ENCODE measurements at regions not wholly inside any gene's neighbourhood (a gene's known extent, or its start where the extent isn't known, plus 50 kb on each side); places are given as distances from the start of the nearest gene placed in this dataset.
"Not testable (repeated sequence)": the region's sequence is repeated elsewhere in the genome, so short reads cannot be mapped to it uniquely, and the experiment has no call there.

DNA sequence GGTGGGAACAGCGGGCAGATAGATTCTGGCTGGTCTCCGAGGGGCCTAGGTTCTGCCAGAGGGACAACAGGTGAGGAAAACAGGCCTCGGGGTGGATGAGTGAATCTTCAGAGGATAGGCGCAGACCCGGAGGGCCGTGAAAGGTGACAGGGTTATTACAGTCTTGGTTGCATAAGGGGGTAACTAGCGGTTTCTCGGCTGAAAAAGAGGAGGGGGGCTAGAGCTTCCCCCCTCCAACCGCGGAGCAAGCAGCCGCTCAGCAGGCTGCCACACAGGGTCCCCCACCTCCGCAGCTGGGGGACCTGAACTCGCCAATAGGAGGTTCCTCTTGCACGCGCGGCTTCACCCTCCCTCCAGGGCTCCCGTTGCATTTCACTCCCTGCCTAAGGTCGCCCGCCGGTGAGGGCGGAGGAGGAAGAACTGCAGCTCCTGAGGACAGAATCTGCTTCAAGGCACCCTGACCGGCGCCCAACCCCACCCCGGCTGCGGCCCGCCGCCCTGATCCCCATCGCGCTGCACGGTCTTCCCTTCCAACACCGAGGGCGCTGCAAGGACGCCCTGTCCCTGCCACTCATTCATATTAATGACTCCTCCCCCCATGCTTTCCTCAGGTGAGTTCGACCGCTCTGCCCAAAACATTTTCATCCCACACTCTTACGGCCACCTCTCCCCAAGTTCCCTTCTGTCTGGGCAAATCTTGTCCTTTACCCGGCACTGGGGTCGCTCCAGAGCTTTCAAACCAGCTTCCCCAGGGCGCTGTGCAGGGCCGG lies 174.3 kb downstream of the SPATA31A6 start:
- peaks cover 15% of the 10 kb centered on the region for H3K4me1 ChIP-seq (ENCODE audit: control insufficient read depth, insufficient read depth, low read length)
- H3K4me3 ChIP-seq (ENCODE audit: low read depth, low read length) = peak overlapping the region; percentile 44
- not testable (repeated sequence) for H3K27me3 ChIP-seq (ENCODE audit: control insufficient read depth, insufficient read depth, low read length); H3K36me3 ChIP-seq (ENCODE audit: control insufficient read depth, insufficient read depth, low read length); H3K27ac ChIP-seq (ENCODE audit: low read depth, low read length); H3K9me3 ChIP-seq (ENCODE audit: control insufficient read depth, insufficient read depth, low read depth, low read length)
- H3K9ac ChIP-seq (ENCODE audit: low read length) = peak overlapping the region; percentile 42

DNA sequence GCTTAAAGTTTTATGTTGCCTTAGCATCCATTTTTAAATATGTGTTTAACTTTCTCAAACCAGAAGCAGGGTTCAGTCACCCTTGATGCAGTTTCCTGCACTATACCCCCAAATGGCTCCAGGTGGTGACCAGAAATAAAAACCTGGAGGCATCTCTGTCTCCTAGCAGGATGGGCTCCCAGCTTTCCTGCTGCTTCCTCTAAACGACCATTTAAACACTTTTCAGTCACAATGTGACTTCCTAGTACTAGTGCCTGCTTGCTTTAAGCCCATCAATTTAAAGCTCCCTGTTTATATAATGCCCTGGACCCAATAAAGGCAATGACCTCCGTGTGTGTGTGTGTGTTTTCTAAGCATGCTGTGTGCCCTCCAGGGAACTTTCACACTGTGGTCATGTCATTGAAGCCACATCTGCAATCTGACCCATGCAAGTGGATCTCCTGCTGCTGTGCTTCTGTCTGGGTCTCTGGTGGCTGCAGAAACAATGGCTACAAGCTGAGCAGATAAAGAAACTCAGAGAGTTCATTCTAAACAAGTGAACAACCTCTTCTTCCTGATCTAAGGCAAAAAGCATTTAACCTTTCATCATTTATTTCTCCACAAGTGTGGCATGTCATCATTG lies 175.3 kb downstream of the SPATA31A6 start:
- H3K27ac ChIP-seq (ENCODE audit: low read depth, low read length); H3K27me3 ChIP-seq (ENCODE audit: control insufficient read depth, insufficient read depth, low read length); H3K36me3 ChIP-seq (ENCODE audit: control insufficient read depth, insufficient read depth, low read length); H3K9me3 ChIP-seq (ENCODE audit: control insufficient read depth, insufficient read depth, low read depth, low read length): not testable (repeated sequence)
- Histone ChIP-seq H3K4me3 (ENCODE audit: low read depth, low read length) (peak overlapping the region; percentile 44; the same call in 1 of the 2 replicates), H3K9ac (ENCODE audit: low read length) (peak overlapping the region; percentile 61), H3K4me1 (ENCODE audit: control insufficient read depth, insufficient read depth, low read length) (peaks cover 15% of the 10 kb centered on the region)

GRCh38 chr9:42364410-42365243 lies 181.2 kb downstream of the SPATA31A6 start:
- H3K36me3 ChIP-seq (ENCODE audit: control insufficient read depth, insufficient read depth, low read length); H3K4me3 ChIP-seq (ENCODE audit: low read depth, low read length); H3K4me1 ChIP-seq (ENCODE audit: control insufficient read depth, insufficient read depth, low read length); H3K27me3 ChIP-seq (ENCODE audit: control insufficient read depth, insufficient read depth, low read length); H3K27ac ChIP-seq (ENCODE audit: low read depth, low read length); H3K9me3 ChIP-seq (ENCODE audit: control insufficient read depth, insufficient read depth, low read depth, low read length): not testable (repeated sequence)
- peak overlapping the region; percentile 17 for H3K9ac ChIP-seq (ENCODE audit: low read length)

DNA sequence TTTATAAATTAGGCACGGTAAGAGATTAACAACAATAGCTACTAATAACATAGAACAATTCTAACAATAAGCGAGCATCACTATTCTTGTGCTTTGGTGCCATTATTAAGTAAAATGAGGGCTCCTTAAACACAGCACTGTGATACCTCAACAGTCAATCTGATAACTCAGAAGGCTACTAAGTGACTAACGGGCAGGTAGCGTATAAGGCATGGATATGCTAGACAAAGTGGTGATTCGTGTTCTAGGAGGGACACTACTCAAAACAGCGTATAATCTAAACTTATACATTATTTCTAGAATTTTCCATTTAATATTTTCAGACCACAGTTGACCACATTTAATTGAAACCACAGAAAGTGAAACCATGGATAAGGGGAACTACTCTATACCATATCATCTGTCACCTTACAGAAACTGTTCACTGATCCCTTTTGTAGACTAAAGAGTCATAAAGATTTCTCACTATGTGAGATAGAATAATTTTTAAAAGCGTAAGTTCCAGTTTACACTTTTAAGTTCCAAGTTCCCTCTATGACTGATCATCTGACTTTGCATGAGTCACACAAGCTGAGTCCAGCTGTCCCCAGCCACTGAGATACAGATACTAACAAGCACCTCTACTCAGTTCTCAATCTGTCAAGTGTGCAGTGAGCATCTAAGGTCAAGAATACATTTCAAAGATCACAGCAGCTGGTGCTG lies 181.9 kb downstream of the SPATA31A6 start:
- H3K27me3 ChIP-seq (ENCODE audit: control insufficient read depth, insufficient read depth, low read length); H3K9me3 ChIP-seq (ENCODE audit: control insufficient read depth, insufficient read depth, low read depth, low read length); H3K9ac ChIP-seq (ENCODE audit: low read length); H3K4me3 ChIP-seq (ENCODE audit: low read depth, low read length); H3K4me1 ChIP-seq (ENCODE audit: control insufficient read depth, insufficient read depth, low read length); H3K27ac ChIP-seq (ENCODE audit: low read depth, low read length); H3K36me3 ChIP-seq (ENCODE audit: control insufficient read depth, insufficient read depth, low read length): not testable (repeated sequence)

DNA sequence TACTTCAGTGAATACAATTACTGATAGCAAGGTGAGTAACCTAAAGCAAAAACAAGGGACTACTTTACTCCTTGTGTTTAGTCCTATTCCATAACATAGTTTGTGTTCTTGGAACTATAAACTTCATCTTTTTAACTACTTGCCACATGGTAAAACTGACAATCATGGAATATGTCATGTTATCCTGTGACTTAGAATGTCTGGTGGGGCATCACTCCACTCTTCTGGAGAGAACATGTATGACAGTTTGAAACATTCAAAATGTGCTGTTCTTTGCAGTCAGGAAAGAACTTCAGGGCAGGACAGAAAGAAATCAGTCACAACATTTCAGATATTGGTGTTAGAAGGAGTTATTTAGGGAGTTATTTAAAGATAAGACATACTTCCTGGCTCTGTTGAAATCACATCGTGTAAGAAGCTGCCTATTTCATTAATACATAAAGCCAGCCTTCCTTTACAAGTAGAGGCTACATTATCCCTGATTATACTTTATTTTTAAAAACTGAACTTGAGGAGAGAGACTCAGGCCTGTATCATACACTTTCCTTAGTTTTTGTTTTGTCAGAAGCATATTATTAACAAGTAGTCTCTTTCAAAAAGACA lies 184.9 kb downstream of the SPATA31A6 start:
- H3K36me3 ChIP-seq (ENCODE audit: control insufficient read depth, insufficient read depth, low read length); H3K4me1 ChIP-seq (ENCODE audit: control insufficient read depth, insufficient read depth, low read length); H3K9me3 ChIP-seq (ENCODE audit: control insufficient read depth, insufficient read depth, low read depth, low read length); H3K4me3 ChIP-seq (ENCODE audit: low read depth, low read length); H3K27ac ChIP-seq (ENCODE audit: low read depth, low read length); H3K27me3 ChIP-seq (ENCODE audit: control insufficient read depth, insufficient read depth, low read length); H3K9ac ChIP-seq (ENCODE audit: low read length): not testable (repeated sequence)

GRCh38 chr9:42370172-42370571 lies 186.7 kb downstream of the SPATA31A6 start:
- not testable (repeated sequence) for H3K4me1 ChIP-seq (ENCODE audit: control insufficient read depth, insufficient read depth, low read length); H3K27me3 ChIP-seq (ENCODE audit: control insufficient read depth, insufficient read depth, low read length); H3K9ac ChIP-seq (ENCODE audit: low read length); H3K36me3 ChIP-seq (ENCODE audit: control insufficient read depth, insufficient read depth, low read length); H3K9me3 ChIP-seq (ENCODE audit: control insufficient read depth, insufficient read depth, low read depth, low read length); H3K4me3 ChIP-seq (ENCODE audit: low read depth, low read length); H3K27ac ChIP-seq (ENCODE audit: low read depth, low read length)

GRCh38 chr9:42371417-42371816 lies 188.0 kb downstream of the SPATA31A6 start:
- not testable (repeated sequence) for H3K9ac ChIP-seq (ENCODE audit: low read length); H3K4me3 ChIP-seq (ENCODE audit: low read depth, low read length); H3K27ac ChIP-seq (ENCODE audit: low read depth, low read length); H3K36me3 ChIP-seq (ENCODE audit: control insufficient read depth, insufficient read depth, low read length); H3K4me1 ChIP-seq (ENCODE audit: control insufficient read depth, insufficient read depth, low read length); H3K27me3 ChIP-seq (ENCODE audit: control insufficient read depth, insufficient read depth, low read length); H3K9me3 ChIP-seq (ENCODE audit: control insufficient read depth, insufficient read depth, low read depth, low read length)

DNA sequence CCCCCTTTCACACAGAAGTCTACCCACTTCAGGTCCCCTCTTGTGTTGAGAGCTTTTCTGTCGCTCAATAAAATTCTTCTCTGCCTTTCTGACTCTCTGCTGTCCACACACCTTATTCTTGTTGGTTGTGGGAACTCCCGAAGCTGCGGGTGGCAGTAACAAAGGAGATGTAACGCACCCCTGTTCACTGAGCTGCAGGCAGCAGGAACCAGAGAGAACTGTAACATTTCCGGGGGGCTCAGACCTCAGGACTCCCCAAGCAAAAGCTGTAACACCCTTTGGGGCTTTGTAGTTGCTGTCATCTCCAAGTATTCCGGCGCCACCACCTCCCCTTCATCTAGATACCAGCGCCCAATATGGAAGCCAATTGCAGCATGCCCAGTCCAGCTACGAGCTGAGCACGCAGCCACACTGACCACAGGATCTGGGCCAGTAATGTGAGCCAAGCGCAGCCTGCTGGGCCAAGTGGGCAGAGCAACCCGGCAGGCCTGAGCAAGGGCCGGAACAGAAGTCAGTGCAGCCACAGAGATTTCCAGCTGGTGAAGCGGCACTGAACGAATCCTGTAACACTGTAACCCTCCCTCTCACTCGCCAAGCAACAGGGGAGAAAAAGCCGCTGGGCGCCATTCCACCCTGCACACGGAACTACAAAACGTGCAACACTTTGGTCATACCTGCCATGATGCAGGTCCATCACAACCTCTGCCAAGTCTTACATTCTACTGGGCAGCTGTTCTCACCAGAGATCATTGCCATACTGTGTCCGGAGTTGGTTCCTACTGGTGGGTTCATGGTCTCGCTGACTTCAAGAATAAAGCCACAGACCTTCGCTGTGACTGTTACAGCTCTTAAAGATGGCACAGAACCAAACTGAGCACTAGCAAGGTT lies 194.3 kb downstream of the SPATA31A6 start:
- not testable (repeated sequence) for H3K27ac ChIP-seq (ENCODE audit: low read depth, low read length); H3K4me1 ChIP-seq (ENCODE audit: control insufficient read depth, insufficient read depth, low read length); H3K4me3 ChIP-seq (ENCODE audit: low read depth, low read length); H3K9ac ChIP-seq (ENCODE audit: low read length); H3K36me3 ChIP-seq (ENCODE audit: control insufficient read depth, insufficient read depth, low read length)
- Histone ChIP-seq H3K9me3 (ENCODE audit: control insufficient read depth, insufficient read depth, low read depth, low read length) (peaks cover 10% of the 10 kb centered on the region; the same call in 1 of the 2 replicates), H3K27me3 (ENCODE audit: control insufficient read depth, insufficient read depth, low read length) (peaks cover 29% of the 10 kb centered on the region)

- H3K27ac ChIP-seq (ENCODE audit: low read depth, low read length) = no peak overlapping the region
- H3K9ac ChIP-seq (ENCODE audit: low read length) = no peak overlapping the region
- no peaks in the 10 kb centered on the region for H3K36me3 ChIP-seq (ENCODE audit: control insufficient read depth, insufficient read depth, low read length)
- H3K4me3 ChIP-seq (ENCODE audit: low read depth, low read length) = no peak overlapping the region
- H3K27me3 ChIP-seq (ENCODE audit: control insufficient read depth, insufficient read depth, low read length) = peaks cover 33% of the 10 kb centered on the region
- H3K4me1 ChIP-seq (ENCODE audit: control insufficient read depth, insufficient read depth, low read length) = no peaks in the 10 kb centered on the region
- peaks cover 10% of the 10 kb centered on the region; the same call in 1 of the 2 replicates for H3K9me3 ChIP-seq (ENCODE audit: control insufficient read depth, insufficient read depth, low read depth, low read length)
These were observed 195.0 kb downstream of the SPATA31A6 start for GRCh38 chr9:42378418-42378815.

DNA sequence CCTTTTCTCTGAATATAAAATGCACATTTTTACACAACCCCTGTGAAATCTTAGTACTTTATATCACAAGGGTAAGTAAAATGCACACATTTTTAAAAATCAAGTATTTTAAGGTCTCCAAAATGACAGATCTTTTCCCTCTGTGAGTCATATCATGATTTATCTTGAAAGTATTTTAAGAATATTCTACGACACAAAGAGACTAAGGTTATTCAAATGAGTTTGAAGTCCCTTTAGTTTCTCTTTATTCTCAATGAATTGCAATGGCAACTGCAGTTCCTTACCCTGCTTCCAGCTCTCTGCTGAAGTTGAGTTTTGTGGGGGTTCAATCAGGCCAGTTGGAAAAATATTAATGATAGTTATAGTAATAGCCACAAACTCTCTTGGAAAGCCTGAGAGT lies 196.1 kb downstream of the SPATA31A6 start:
- not testable (repeated sequence) for H3K9ac ChIP-seq (ENCODE audit: low read length); H3K27ac ChIP-seq (ENCODE audit: low read depth, low read length)

More for the DNA sequence above, 196.1 kb downstream of the SPATA31A6 start:
- peaks cover 34% of the 10 kb centered on the region for H3K27me3 ChIP-seq (ENCODE audit: control insufficient read depth, insufficient read depth, low read length)
- not testable (repeated sequence) for H3K4me1 ChIP-seq (ENCODE audit: control insufficient read depth, insufficient read depth, low read length); H3K36me3 ChIP-seq (ENCODE audit: control insufficient read depth, insufficient read depth, low read length); H3K4me3 ChIP-seq (ENCODE audit: low read depth, low read length)
- H3K9me3 ChIP-seq (ENCODE audit: control insufficient read depth, insufficient read depth, low read depth, low read length) = peaks cover 10% of the 10 kb centered on the region; the same call in 1 of the 2 replicates
